GM10248 (cell line): ENCODE measurements at regions not wholly inside any gene's neighbourhood (a gene's known extent, or its start where the extent isn't known, plus 50 kb on each side); places are given as distances from the start of the nearest gene placed in this dataset.
"Not testable (repeated sequence)": the region's sequence is repeated elsewhere in the genome, so short reads cannot be mapped to it uniquely, and the experiment has no call there.

Experiments used
- CTCF ChIA-PET: fragments of 300-600 bp; sonication (Branson Sonifier 250); formaldehyde crosslinking; extraction: SDS; loops from one replicate; lab custom pipeline; 2021; ENCODE audit warnings: antibody characterized with exemption; lab: Yijun Ruan, JAX
- POLR2A ChIA-PET: fragments of 350-650 bp; sonication (Branson Sonifier 250); formaldehyde crosslinking; extraction: SDS; loops from one replicate; lab custom pipeline; 2020; ENCODE audit warnings: antibody characterized with exemption; lab: Yijun Ruan, JAX
- DNase-seq: peaks from one replicate; pipeline ENCODE4 v3.0.0; 2012; ENCODE audit errors: extremely low spot score
- CTCF ChIP-seq: IDR thresholded peaks from 2 replicates; pipeline ENCODE4 v1.5.1; 2012; ENCODE audit warnings: mild to moderate bottlenecking, low read depth; ENCODE audit errors: extremely low read depth, missing control alignments, control extremely low read depth

- TF ChIP-seq CTCF, result no peak
- DNase-seq, result no peak
- ChIA-PET POLR2A (no interaction called here), CTCF (interaction anchor here (1.1 kb wide), 1 partner anchor 11 kb away, joined by 3 read pairs; no protein-coding TSS in a partner anchor)
Observed at GRCh38 chr1:190936337-190936736, 458.7 kb upstream of the BRINP3 start.

- CTCF ChIA-PET, result no interaction called here
- POLR2A ChIA-PET, result no interaction called here
- no peak for TF ChIP-seq CTCF
- DNase-seq, result no peak
Observed at GRCh38 chr1:190940951-190941350, 463.3 kb upstream of the BRINP3 start.

GRCh38 chr1:190942475-190942874, 464.8 kb upstream of the BRINP3 start:
- CTCF ChIA-PET, result no interaction called here
- POLR2A ChIA-PET, result no interaction called here
- no peak for DNase-seq
- TF ChIP-seq CTCF, result no peak

- DNase-seq, POLR2A ChIA-PET: not testable (repeated sequence)
- CTCF ChIA-PET, result interaction anchor here (1.4 kb wide), 1 partner anchor 9 kb away, joined by 3 read pairs; no protein-coding TSS in a partner anchor
Observed at GRCh38 chr1:190943722-190944121, 466.1 kb upstream of the BRINP3 start.

GRCh38 chr1:190949939-190950338, 472.3 kb upstream of the BRINP3 start:
- ChIA-PET CTCF (interaction anchor here (1.0 to 1.1 kb wide), 2 partner anchors 13 to 25 kb away, joined by 3 read pairs; no protein-coding TSS in a partner anchor), POLR2A (no interaction called here)
- no peak for TF ChIP-seq CTCF
- DNase-seq, result no peak

- TF ChIP-seq CTCF, result no peak
- POLR2A ChIA-PET, result no interaction called here
- CTCF ChIA-PET, result no interaction called here
- no peak for DNase-seq
Observed at GRCh38 chr1:190957565-190957964, 479.9 kb upstream of the BRINP3 start.

GRCh38 chr1:190963321-190963720, 485.7 kb upstream of the BRINP3 start:
- DNase-seq, result no peak
- CTCF ChIA-PET, result interaction anchor here (1.1 kb wide), 1 partner anchor 13 kb away, joined by 3 read pairs; no protein-coding TSS in a partner anchor
- TF ChIP-seq CTCF, result no peak
- POLR2A ChIA-PET, result no interaction called here
